GM19463 (cell line): ENCODE measurements at regions not wholly inside any gene's neighbourhood (a gene's known extent, or its start where the extent isn't known, plus 50 kb on each side); places are given as distances from the start of the nearest gene placed in this dataset.
A peak's percentile ranks its signal among the peaks of the same experiment; 100 is the strongest.
"Not testable (repeated sequence)": the region's sequence is repeated elsewhere in the genome, so short reads cannot be mapped to it uniquely, and the experiment has no call there.

Experiments used
- ATAC-seq: cut with Tn5 transposase; IDR thresholded peaks from one replicate; pipeline ENCODE4 v1.9.1; 2021; ENCODE audit warnings: mild to moderate bottlenecking, moderate library complexity; ENCODE audit not compliant: unreplicated experiment

DNA sequence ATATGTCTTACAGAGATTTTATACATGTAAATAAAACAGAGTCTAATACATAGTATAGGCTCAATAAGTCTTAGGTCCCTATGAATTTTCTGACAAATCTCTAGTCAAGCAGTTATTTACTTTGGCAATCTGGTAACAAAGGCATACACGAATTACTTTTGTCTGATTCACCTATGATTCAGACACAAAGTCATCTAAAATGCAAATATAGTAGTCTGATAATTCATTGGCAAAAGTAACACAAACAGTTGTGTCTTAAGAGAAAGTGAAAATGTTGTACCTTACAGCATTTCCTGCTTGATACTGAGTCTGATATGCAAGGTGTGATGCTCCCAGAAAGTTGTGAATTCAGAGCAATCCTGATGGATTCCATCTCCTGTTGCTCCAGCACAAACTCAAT lies 209.4 kb upstream of the PRSS1 start:
- no peak for ATAC-seq

DNA sequence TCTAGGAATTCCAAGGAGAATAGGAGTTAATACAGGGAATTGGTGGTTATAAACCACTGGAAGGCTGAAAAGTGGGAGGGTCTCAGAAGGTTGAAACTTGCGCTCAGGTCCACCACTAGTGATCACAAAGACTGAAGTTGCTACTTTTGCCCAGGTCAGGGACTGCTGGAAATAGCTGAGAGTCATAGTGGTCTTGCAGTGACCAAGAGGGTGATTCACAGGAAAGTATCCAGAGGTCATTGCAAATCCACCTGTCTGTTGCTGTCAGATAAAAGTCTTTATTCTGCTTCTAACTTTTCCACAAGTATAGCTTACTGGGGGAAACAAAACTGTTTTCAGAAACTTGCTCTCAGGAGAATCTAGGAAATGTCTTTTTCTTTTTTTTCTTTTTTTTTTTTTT lies 211.5 kb upstream of the PRSS1 start:
- ATAC-seq: no peak

DNA sequence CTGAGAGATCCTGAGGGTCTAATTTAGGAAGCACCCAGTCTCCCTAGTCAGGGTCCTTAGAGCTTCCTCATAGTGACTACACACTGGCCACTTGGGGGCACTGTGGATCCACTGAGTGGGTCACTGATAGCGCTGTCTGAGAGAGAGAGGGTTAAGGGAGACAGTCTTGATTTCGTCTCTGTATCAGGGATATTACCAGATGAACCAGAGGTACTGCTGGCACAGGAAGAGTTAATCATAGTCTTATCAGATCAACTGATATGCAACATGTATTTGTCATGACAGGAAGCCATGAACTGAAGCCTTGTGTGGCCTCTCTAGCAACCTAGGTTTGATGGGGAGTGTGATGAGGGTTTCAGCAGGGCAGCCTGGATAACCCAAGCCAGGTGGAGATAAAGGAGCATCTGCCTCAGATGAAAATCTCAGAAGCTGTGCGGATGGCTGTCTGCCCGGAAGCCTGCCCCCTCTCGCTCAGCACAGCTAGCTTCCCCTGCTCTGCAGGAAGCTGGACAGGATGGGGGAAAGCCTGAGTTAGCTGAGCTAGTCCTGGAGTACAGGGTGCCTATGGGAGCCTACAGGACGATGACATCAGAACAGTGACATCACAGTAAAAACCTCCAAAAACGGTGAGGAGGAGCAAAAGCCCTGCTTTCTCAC lies 214.0 kb upstream of the PRSS1 start:
- peak; percentile 96 for ATAC-seq

DNA sequence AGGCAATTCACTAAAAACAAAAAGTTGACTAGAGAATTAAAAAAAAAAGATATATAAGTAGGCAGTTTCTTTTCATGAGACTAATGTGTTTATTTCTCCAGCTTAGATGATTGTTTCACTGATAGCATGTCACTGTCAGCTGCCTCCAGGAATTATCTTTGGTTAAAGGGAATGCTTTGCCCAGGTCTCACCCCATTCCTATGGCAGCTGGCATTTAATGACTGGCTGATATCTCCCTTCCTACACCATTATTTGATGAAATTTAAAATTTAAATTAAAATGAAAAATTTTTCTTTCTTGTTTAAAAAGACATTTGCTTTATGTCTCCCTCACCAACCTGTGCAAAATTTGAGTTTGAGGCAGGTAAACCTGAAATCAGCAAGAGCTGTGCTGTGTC lies 214.5 kb upstream of the PRSS1 start:
- ATAC-seq: no peak

DNA sequence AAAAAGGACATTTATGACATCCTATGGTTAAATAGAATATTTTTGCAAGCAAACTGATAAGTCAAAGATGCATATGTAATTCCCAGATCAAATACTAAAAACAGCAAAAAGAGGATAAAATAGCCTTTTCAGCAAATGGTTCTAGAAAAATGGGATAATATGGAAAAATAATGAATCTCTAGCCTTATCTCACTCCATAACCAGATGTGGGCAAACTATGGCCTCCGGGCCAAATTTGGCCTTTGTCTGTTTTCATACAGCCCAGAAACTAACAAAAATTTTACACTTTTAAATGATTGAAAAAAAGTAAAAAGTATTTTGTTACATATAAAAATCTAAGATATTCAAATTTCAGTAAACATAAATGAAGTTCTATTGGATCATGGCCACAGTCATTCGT lies 215.4 kb upstream of the PRSS1 start:
- no peak for ATAC-seq

DNA sequence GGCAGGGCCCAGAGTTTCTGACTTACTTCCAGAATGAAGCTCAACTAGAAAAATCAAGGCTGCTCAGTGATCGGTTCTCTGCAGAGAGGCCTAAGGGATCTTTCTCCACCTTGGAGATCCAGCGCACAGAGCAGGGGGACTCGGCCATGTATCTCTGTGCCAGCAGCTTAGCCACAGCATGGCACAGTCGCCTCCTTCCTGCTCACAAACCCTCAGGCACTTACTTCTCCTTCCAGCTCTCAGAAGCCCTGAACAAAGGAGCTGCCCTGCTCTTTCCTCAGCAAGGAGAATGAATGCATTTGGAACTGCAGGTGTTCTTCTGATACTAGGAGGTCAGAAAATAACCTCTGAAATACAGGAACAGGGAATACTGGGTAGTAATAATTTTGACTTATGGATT lies 219.7 kb upstream of the PRSS1 start:
- ATAC-seq: no peak

DNA sequence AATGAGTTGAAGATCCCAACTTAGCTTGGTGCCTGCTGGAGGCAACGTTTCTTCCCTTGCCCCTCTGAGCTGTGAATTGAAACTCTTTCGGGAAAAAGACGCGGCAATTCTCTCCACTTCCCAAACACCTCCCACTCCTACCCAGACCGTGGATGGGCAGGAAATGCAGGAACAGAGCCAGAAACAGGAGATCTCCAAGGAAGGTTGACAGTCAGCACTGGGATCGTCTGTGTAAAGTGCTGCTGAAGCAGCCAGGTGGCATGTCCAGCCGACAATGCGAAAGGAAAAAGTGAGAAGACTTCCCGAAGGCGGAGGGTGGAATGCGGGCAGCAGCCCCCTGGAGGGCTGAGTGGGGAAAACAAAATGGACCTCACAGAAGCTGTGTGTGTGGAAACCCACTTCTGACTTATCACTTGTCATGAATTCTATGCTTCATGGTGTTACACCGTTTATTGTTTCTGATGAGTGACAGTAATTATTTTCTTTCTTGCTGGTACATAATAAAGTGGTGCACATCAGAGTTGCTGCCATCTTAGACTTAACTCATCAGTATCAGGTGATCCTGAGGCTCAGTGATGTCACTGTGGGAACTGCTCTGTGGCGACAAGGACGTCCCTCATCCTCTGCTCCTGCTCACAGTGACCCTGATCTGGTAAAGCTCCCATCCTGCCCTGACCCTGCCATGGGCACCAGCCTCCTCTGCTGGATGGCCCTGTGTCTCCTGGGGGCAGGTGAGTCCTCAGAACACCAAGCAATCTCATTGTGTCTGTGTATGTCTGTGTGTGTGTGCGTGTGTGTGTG lies 220.5 kb upstream of the PRSS1 start:
- ATAC-seq: no peak

DNA sequence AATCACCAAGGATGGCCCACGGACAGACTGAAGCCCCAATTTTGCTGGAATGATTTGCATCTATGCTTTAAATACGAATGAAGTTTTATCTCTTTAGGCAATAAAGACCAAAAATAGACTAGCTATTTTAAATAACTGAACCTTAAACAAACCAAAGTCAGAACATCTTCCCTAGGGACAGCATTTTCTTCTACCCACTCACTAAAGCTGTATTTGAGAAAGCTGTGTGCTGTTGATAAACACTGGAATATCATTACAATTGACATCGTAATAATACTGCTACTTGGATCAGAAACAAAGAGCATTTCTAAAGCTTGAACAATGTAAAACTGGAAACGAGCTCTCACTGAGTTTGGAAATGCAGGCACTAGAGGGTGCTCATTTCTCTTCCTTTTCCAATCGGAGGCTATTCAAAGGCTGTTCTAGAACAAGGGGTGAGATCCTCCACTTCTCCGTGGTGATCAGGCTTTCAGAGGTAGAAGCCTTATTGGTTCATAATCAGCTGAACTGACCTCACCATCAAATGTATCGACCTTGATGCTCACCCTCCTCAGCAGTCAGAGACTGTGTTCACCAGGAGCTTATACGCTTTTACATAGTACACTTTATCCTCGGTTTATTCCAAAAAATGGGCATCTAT lies 225.3 kb upstream of the PRSS1 start:
- ATAC-seq: no peak

DNA sequence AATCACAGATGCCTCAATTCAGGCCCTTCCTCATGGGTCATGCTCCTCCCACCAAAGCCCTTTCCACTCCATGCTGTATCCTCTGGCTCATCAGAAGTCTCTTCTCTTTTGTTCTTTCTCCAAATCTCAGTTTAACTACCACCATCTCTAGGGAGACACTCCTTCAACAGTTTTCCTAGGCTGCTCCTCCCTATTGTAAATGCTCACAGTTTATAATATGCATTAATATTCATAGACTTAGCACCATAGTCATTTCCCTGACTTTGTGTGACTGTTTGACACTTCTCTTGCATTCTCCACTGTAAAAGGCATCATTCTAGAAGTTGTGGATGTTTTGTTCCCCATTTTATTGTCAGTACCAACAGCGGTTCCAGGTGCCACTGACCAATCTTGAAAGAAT lies 226.5 kb upstream of the PRSS1 start:
- ATAC-seq: no peak

DNA sequence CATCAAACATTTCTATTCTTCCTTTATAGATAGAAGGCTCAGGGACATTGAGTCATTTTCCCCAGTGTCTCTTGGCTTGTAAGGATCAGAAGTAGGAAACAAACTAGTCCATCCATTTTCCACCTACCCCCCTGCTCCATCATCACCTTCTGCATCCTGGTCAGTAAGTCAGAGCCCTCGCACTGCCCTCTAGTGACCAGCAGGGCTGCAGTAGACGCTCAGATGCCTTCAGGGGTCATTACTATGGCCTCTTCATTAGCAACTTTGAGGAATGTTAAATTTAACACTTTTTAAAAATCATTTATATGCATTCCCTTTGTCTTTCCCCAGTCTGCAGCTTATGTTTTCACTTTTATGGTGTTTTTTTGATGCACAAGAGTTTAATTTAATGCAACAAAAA lies 228.4 kb upstream of the PRSS1 start:
- ATAC-seq: not testable (repeated sequence)

DNA sequence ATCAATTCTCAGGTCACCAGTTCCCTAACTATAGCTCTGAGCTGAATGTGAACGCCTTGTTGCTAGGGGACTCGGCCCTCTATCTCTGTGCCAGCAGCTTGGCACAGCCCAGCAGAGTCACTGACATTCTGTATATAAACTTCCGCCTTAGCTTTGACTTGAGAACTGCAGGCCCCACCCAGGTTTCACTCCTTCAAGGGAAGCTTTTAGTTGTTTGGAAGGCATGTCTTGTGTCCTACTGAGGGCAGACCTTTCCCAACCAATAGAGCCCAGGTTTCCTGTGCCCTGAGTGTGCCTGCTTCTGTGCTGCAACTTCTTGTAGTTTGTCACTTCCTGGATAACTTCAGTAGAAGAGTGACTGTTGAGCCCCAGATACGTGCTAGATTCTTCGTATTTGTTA lies 228.8 kb upstream of the PRSS1 start:
- not testable (repeated sequence) for ATAC-seq

DNA sequence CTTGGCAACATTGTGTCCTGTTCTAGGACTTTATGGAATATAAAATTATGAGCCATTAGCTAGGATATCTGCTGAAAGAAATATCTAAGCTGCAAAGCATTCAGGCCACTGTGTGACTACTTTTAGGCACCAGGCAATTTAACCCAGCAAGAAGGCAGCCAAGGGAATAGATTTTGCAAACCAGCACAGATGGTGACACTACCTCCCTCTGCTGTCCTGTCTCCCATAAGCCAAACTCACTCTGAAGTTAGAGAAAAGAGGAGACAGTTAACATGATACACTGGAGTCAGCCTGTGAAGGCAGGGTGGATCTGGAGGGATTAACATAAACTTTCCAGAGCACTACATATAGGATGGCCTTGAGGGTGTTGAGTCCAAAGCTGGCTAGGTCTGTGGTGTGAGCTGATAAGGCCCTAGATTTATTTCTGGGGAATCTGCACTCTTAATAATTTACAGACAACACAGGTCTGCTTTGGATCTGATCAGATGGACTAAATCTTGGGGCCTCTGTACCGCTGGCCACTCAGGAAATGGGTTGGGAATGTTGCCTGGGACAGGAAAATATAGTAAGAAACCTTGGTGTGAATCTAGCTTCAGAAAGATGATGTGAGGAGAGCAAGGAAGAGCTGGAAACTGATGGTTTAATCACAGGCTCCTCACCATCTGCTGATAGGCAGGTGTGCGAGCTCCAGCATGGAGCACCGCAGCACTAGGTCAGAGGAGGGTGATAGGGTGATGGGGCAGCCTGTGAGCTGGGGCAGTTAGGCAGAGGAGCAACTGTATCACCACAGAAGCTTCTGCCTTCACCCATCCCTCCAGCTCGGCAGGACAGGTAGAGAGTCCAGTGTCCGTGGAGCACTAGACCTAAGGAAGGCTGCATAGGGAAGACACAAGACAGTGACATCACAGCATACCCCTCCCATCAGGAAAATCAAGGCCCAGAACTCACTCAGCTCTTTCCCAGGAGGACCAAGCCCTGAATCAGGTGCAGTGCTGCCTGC lies 229.9 kb upstream of the PRSS1 start:
- no peak for ATAC-seq

DNA sequence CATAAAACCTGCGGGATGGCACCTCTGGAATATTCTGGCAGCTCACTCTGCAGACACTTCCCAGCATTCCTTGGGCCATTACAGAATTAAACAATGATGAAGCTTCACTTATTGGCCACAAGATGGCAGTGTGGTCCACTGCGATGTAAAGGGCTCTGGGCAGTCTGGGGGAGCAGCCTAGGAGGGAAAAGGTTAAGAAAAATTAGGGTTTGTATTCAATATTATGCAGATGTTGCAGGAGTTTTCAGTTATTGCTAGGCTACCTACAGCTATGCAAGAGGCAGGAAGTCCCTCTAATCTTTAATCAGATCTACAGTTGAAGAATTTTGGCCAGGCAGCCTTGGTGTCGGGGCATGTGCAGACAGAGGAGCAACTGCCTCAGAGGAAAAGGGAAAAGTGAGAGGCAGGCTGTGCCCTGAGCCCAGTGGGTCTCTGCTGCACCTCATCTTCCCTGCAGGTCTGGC lies 233.2 kb upstream of the PRSS1 start:
- ATAC-seq: peak; percentile 96

DNA sequence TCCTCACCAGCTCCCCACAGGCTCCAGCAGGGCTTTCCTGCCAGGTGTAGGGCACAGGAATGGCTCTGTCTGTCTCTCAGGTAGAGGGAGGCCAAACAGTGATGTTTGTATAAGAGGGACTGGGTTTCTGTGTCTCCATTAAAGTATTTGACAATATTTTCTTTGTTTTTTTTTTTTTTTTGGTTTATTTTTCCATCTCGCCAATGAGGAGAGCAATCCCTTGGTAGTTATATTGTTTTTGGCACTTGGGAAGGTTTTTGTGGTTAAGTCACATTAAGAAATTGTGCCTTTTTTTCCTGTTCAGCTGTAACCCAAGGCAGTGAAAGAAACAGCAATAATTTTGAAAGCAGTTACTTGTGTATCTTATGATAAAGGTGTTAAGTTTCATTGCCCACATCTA lies 234.6 kb upstream of the PRSS1 start:
- not testable (repeated sequence) for ATAC-seq

DNA sequence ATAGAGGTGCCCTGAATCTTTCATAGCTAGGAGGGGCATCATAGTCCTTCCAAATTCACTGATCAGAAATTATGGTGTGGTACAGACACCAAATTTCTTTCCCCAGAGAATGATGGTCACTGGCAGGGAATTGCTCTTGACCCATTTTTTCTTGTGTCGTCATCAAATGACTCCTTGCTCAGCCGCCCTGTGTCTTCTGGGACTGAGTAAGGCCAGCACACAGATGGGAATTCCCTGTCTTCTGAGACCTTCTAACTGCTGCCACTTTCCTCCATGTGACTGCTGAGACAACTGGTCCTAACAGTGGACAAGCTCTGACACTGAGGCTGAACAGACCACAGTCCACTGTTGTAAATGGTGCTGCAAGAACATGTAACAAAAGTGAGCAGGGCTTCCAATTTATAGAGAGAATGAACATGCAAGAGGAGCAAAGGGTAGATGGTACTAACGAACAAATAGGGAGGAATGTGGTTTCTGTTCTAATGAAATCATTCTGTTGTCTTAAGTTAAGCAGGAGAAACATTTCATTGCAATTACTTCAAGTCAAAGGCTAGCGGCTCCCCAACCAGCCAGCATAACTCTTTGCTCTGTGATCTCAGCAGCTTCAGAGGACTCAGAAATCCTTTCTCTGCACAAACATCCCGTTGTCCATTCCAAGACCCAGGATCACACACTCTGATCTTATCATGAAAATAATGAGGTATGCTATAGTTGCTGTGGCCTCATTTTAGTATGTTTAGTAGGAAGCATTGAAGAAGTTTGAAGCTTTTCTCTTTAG lies 235.9 kb upstream of the PRSS1 start:
- ATAC-seq: no peak

DNA sequence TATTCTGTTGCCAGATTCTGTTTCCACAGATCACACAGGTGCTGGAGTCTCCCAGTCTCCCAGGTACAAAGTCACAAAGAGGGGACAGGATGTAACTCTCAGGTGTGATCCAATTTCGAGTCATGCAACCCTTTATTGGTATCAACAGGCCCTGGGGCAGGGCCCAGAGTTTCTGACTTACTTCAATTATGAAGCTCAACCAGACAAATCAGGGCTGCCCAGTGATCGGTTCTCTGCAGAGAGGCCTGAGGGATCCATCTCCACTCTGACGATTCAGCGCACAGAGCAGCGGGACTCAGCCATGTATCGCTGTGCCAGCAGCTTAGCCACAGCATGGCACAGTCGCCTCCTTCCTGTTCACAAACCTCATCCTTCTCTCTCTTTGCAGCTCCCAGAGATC lies 237.5 kb upstream of the PRSS1 start:
- ATAC-seq: no peak

DNA sequence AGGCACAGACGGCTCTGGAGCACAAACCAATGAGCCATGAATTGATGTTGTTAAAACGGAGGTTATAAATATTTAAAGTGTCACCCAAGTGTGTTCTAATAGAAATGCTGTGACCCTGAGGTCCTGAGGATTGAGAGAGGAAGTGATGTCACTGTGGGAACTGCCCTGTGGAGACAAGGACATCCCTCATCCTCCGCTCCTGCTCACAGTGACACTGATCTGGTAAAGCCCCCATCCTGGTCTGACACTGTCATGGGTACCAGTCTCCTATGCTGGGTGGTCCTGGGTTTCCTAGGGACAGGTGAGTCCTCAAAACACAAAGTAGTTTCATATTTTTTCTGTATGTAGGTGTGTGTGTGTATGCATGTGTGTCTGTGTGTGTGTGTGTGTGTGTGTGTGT lies 237.9 kb upstream of the PRSS1 start:
- no peak for ATAC-seq

DNA sequence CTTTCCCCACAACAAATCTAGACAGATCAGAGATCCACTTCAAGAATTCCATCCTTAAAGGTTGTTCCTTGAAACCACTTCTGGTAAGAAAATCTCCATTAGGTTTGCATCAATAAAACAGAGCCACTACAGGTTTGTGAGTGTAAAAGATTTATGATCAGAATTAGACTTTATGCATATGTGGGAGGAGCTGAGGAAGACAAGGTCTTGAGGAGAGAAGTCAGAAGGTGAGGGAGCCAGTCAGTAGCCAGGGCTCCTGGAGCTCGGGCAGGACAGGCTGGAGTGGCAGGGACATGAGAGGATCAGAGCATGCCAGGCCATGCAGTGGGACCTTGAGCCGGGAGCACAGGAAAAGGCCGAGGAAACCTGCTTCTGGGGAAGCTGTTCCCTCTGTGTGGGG lies 240.0 kb upstream of the PRSS1 start:
- not testable (repeated sequence) for ATAC-seq

DNA sequence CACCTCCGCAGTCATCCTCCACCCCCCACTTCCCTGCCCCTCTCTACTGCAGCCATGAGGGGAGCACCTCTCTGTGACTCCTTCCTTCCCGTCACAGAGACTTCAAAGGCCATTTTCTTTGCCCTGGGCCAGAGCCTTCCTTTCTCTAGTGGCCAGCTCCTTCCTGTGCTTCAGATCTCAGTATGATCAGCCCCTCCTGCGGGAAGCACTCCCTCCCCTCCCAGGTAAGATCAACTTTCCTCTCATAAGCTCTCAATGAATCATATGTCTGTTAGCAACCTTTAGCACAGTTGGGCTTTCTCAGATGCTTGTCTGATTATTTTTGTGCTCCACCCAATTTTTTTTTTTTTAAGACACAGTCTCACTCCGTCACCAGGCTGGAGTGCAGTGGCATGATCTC lies 241.0 kb upstream of the PRSS1 start:
- no peak for ATAC-seq

DNA sequence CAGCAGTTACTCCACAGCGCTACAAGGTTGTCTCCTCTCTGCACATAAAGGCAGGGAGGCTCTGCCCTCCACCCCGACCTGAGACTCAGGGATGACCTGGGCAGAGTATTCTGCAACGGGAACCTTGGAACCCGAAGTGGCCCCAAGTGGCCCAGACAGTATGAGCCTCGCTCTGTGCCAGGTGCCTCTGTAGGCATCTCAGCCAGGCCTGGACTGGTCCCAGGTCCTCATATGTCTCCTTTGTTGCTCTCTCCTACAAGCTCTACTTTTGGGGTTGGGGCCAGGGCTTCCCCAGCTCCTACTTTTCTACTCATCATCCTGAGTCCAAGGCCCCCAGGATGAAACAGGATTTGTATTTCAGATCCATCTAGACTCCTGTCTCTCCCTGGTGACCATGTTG lies 241.5 kb upstream of the PRSS1 start:
- no peak for ATAC-seq
